ENCODE measurements at regions not wholly inside any gene's neighbourhood (a gene's known extent, or its start where the extent isn't known, plus 50 kb on each side); places are given as distances from the start of the nearest gene placed in this dataset.
"Not testable (repeated sequence)": the region's sequence is repeated elsewhere in the genome, so short reads cannot be mapped to it uniquely, and the experiment has no call there.

DNA sequence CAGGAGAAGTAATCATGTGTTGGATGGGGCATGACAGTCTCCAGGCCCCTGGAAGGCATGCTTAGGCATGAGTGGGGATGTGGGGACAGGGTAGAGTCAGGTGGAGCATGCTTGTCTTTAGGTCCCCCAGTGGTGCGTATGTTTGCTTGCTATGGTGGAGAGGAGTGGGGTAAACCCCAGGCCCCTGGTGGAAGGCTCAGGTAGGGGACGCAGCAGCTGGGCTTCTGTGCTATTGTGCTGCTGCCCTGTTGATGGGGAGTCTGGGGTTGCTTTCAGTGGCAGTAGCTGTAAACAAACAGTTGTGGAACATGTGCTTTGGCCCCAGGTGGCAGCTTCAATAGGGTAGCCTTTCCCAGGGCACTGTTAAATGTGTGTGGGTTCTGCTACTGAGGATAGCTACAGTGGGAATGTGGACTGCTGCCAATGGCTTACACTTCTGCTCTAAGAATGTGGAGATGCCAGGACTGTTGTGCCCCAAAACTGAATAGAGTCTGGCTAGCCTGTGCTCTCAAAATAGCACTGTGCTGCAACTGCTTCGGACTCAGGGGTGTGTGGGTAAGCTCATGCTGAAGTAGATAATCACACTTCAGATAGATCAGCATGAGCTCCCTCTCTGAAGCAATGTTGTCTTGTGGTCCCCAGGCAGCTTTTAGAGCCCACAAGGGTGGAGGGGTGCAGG, 1257.3 kb downstream of the DIAPH3 start:
- DNase-seq (ENCODE audit: low read depth) = no peak

DNA sequence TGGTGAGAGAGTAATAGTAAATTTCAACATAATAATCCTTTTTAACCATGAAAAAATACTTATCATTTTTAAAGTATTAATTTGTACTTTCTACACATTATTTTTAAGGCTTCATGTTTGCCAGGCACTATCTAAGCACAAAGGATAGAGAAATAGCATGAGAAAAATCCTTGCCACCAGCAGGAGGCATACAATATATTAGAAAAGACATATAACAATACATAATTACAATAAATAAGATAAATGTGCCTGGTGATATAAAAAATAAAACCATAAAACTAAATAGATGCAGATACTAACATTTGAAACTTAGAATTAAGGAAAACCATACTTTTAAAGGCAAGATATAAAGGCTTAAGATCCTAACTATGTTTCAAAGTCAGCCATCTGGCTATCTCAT, 1256.4 kb downstream of the DIAPH3 start:
- DNase-seq (ENCODE audit: low read depth) = no peak

DNA sequence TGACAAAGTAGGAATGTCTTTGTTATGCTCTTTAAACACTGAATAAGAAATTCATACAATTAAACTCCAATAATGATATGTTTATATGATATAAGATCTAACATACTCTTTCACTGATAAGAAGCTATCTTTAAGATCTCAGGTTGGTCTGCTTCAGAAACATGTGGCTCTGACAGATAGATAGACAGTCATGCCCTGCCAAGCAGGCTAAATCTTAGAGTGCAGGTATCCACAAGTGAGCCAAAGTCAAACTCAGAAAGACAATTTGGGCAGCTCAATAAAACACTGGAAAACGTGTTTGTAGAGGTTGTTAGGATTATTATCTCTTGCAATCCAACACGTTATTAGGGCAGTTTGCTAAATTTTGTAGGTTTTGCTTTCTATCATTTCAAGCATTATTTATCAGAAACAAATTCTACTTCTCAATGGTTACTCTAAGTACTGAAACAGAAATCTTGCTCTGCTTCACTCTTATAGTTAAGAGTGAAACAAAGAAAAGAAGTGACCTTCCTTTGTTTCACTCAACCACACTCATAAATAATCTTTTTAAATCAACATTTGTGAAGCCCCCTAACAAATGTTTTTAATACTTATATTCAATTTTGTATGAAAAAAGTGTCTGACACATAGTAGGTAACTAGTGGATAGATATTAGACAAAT, 1255.6 kb downstream of the DIAPH3 start:
- no peak for DNase-seq (ENCODE audit: low read depth)

DNA sequence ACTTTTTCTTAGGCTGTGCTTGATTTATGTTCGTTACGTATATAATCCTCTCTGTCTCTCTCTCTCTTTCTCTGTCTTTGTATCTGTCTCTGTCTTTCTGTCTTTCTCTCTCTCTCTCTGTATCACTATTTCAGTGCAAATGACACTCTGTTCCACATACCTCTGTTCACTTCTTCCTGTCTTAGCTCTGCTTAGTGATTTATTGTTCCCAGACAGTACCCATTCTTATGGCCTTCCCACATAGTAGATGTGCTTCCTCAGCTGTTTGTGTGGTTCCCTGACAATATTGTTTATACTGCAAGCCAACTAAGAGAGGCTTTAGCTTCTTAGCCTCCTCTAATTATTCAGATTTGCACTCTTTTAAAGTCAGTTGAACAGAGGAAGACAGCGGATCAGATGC, 1244.2 kb downstream of the DIAPH3 start:
- no peak for DNase-seq (ENCODE audit: low read depth)

DNA sequence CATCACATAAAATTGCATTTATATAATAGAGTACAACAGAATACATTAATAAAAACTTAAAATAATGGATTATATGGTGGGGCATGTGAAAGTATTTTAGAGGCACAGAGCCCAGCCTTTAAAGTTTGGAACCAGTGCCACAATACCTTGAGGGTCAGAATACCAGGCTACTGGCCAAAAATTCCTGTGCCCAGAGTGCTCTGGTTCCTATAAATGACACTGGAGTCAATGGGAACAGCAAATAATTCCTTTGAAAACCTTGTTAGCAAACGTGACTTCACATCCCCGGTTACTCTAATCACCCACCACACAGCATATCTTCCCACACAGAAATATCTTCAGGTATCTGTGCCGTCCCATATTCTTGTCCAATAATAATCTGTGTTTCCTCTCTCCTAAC, 1242.6 kb downstream of the DIAPH3 start:
- no peak for DNase-seq (ENCODE audit: low read depth)

DNA sequence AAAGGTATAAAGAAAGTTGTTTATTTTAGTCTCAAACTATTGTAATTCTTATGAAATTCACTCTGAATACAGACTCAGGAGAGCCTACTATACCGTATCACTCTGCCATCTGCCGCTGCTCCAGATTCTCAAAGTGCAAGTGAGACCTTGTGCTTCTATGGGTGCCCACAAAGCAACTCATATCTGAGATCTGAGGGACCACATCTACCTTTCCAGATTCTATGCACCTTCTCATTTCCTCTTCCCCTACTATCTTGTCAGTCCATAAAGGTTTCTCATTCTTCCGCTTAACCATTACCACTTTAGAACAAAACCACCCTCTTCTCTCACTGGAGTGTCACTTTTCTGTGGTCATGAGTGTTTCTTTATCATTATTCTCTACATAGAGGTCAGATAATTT, 1236.9 kb downstream of the DIAPH3 start:
- no peak for DNase-seq (ENCODE audit: low read depth)

DNA sequence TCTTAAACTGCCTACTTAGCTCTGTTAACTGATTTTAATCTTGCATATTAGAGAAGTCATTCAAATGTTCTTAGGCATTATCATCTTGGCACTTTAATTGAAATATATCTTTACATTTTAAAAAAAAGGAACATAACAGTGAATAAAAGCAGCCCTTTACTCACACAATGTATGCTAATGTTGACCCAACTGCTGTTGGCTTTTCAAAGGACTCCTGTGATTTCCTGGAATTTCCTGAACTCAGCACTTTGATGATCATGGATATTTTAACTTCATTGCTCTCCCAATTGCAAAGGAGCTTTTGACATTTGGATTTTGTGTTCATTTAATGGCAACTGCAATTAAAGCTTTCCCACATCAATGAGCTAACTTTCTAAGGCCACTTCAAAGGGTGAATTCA, 1230.3 kb downstream of the DIAPH3 start:
- no peak for DNase-seq (ENCODE audit: low read depth)

DNA sequence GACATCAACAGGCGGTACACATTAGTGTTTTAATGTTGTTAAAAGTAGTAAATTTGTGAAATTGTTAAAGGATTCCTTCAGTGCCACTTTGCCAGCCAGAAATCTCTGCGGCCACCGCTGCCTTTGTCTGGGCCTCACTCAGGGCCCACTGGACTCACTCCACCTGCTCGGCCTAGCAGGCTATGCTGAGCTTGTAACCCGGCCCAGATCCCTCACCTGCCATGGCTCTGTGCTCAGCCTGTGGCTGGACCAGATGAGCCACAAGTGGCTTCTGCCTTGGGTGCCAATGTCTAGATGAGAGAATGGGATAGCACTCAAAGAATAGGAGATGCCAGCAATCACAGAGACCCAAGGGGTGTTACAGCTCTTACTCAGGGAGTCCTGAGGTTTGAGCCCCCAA, 1228.0 kb downstream of the DIAPH3 start:
- no peak for DNase-seq (ENCODE audit: low read depth)

DNA sequence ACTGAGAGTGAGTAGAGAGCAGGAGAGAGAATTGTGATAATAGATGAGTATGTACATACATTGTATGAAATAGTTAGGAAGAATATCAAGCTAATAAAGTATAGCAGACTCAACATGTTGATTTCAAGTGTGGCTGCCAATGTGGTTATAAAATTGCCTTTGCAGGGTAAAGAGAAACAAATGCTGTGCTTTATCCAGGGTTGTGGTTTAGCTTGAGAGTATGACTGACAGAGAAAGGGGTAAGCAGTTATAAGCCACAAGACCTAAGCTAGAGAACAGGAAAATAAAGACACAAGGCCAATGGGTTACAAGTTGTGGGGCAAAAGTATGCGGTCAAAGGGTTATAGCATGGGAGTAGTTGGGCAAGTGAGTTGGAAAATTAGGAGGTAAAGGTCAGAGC, 1217.5 kb downstream of the DIAPH3 start:
- DNase-seq (ENCODE audit: low read depth) = no peak

DNA sequence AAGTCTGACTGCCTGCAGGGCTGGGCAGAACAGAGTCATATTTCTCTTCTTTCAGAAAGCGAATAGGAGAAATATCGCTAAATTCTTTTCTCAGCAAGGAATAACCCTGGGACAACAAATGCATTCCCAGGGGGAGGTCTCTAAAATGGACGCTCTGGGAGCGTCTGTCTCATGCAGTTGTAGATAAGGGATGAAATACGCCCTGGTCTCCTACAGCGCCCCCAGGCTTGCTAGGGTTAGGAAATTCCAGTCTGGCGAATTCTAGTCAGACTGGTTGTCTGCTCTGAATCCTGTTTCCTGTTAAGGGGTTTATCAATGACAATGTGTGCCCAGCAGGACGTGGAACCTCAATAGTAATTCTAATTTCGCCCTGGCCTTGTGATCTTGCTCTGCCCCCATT, 1214.1 kb downstream of the DIAPH3 start:
- no peak for DNase-seq (ENCODE audit: low read depth)

DNA sequence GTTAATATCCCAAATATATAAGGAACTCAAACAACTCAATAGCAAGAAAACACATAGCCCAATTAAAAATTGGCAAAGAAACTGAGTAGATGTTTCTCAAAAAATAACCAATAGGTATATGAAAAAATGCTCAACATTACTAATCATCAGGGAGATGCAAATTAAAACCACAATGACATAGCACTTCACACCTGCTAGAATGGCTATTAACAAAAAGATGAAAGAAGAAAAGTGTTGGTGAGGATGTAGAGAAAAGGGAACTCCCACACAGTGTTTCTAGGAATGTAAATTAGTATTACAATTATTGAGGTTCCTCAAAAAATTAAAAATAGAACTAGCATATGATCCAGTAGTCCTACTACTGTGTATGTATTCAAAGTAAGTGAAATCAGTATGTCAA, 1212.8 kb downstream of the DIAPH3 start:
- no peak for DNase-seq (ENCODE audit: low read depth)

DNA sequence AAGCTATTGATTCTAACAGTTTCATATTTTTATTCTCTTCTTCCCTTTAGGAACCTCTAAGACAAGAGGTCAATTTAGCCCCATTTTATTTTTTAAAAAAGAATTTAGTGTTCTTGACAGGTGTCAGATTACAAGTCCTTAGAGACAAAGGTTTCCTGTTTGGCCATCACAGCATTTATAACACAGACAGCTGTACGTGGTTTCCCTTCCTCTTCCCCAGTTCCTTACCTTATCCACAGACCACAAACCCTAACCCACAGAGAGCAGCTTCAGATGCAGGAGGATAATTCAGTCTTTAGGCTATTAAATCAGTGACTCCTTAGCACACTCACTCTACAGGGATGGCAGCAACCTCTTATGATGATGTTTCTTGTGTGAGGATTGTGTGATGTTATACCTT, 1210.1 kb downstream of the DIAPH3 start:
- no peak for DNase-seq (ENCODE audit: low read depth)

DNA sequence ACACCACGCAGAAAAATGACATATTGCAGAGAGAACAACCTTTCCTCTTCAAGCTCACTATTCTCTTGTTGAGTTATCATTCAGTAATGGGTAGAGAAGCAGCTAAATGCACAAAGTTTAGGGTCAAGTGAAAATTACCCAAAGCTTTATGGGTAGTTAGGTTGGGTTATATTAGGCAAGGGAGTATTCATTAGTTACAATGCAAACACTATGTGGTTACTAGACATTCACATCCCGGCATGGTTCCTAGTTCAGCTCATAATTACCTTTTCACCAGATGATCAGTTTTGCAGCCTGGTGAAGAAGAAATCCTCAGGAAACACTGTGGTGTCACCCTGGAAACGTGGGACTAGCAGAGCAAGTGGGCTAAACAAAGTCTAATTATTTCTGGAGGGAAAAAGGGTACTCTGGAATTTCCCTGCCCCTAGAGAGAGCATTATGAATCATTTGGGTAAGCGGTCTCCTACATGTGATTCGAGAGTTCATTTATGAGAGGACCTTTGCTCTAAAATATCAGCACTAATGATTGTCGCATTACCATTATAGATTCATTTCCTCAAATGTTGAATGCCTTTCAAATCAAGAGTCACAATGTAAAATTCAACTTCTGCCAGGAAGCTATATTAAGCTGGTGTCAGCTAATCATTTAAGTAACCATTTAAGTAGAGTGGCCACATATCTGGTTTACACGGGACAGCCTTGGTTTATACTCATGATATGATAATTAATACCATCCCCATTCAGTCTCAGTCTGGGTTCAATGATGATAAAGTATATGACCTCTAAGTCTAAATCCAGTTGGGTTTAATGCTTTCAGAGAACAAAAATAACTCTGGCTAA, 1208.0 kb downstream of the DIAPH3 start:
- no peak for DNase-seq (ENCODE audit: low read depth)

DNA sequence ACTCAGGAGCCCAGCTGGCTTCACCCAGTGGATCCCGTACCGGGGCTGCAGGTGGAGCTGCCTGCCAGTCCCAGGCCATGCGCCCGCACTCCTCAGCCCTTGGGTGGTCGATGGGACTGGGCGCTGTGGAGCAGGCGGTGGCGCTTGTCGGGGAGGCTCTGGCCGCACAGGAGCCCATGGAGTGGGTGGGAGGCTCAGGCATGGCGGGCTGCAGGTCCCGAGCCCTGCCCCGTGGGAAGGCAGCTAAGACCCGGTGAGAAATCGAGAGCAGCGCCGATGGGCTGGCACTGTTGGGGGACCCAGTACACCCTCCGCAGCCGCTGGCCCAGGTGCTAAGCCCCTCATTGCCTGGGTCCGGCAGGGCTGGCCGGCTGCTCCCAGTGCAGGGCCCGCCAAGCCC, 1205.6 kb downstream of the DIAPH3 start:
- DNase-seq (ENCODE audit: low read depth) = not testable (repeated sequence)

DNA sequence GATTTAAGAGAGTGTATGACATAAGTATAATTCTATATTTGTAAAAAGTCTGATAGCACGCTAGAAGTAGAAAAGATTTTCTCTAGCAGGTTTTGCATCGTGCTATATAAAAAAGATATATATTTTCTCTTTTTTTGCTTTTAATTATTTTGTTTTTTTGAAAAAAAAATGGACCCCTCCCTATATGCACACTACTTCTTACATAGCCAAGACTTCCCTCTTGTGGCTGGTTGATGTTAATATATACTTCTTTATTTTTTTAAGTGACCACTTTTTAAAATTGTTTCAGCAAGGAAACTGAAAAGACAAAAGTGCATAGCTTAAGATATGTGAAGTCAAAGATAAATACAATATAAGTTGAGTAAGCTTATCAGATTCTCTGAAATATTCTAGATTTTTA, 1202.8 kb downstream of the DIAPH3 start:
- no peak for DNase-seq (ENCODE audit: low read depth)

DNA sequence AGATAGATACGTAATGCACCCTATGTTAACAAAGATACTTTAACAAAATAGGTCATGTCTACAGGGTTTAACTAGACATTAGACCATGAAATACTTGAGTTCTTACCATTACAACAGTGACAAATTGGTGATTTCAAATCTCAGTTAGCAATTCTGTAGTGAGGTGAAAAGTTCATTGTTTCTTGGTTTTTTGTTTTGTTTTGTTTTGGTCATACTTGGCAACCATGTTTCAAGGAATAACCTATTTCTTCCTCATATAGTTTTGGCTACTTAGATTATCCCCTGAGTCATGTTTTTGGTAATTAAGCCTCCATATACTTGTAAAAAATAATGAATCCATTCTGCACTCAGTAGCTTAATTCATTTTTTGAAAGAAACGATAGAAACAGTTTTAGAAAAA, 1200.4 kb downstream of the DIAPH3 start:
- DNase-seq (ENCODE audit: low read depth) = no peak

DNA sequence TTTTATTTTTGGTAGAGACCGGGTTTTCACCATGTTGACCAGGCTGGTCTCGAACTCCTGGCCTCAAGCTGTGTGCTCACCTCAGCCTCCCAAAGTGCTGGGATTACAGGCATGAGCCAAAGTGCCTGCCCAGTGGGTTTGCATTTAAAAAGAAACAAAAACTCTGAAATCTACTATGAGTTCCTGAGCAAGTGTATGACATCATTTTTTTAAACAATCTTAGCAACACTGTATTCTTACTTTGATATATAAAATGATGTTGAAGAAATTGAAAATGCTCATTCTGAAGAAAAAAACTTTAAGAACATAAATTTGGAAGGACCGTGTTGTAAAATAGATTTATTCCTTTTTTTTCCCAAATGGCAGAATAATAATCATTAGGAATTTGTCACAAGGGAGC, 1199.7 kb downstream of the DIAPH3 start:
- no peak for DNase-seq (ENCODE audit: low read depth)

DNA sequence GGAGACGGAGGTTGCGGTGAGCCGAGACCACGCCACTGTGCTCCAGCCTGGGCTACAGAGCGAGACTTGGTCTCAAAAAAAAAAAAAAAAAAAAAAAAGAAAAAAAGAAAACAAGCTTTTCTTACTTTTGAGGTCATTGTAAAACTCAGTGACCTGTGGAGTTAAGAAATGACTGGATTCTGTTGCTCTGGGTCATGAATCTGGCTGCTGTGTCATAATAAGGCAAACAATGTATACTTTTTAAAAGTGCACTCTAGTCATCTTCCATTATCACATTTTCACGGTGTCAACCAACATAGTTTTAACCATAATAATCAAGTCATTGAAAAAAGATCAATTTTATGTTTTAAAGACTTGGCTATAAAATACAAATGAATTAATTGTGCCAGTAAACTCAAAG, 1186.6 kb downstream of the DIAPH3 start:
- no peak for DNase-seq (ENCODE audit: low read depth)

DNA sequence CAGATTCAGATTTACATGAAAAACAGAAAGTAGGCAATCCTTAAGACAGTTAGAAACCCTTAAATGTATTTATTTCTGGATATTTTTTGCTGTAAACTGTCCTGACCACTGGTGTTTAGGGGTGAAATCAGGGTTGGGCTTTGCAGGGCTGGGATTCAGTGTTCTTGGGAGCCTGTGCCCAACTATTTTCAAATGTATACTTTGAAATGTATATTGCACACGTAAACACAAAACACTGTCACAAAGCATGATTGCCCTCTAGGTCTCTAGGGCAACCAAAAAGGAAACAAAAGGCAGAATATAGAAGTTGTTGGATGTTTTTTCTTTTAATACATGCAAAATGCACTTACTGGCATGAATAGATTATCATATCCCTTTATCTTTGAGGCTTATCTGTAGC, 1185.4 kb downstream of the DIAPH3 start:
- no peak for DNase-seq (ENCODE audit: low read depth)

DNA sequence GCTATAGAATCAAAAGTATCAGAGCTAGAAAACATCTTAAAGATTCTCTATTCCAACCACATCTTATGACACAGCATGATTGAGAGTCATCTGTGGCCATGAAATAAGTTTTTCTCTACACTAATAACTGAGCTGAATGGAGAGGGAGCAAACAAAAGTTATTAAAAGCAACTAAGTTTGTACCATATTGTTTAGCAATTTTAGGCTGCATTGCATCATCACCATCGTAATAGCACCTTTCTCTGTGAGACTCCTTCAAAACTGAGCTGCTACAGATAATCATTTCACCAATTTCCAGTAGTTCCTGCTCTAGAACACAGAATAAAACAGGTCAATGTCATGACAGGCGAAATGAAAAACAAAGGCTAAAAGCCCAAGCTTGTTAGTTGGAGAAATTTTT, 1183.9 kb downstream of the DIAPH3 start:
- DNase-seq (ENCODE audit: low read depth) = no peak

DNA sequence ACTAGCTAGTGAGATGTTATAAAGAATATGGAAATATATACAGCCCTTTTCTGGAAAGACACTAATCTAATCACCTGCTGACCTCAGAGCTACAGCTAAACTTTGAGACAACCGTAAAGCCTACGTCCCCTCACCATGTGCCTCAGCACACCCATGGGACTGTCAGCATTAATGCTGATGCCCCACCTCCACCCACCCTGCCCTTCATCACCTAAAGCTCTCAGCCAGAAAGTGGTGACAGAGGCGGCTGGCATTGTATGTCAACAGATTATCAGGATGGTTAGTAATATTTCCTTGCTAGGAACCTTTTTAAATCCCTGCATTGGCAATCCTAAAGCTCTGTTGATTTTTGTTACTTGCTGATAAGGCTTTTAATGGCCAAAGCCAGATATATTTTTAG, 1177.9 kb downstream of the DIAPH3 start:
- DNase-seq (ENCODE audit: low read depth) = no peak

DNA sequence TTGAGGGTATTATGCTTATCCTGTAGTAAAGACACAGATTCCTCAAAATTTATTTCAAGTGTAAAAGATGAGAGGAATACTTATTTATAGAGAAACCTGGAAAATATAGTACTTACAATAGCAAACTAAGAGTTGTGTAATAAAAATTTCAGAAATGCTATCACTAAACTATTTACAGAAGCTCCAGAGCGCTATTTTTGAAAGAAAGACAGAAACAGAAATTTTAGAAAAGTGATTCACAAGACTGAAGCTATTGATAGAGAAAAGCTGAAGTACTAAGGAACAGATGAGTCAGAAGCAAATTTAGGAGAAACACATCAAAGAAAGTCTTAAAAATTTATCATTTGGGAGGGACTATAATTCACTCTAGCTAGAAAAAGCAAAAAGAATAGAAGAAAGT, 1174.2 kb downstream of the DIAPH3 start:
- no peak for DNase-seq (ENCODE audit: low read depth)

DNA sequence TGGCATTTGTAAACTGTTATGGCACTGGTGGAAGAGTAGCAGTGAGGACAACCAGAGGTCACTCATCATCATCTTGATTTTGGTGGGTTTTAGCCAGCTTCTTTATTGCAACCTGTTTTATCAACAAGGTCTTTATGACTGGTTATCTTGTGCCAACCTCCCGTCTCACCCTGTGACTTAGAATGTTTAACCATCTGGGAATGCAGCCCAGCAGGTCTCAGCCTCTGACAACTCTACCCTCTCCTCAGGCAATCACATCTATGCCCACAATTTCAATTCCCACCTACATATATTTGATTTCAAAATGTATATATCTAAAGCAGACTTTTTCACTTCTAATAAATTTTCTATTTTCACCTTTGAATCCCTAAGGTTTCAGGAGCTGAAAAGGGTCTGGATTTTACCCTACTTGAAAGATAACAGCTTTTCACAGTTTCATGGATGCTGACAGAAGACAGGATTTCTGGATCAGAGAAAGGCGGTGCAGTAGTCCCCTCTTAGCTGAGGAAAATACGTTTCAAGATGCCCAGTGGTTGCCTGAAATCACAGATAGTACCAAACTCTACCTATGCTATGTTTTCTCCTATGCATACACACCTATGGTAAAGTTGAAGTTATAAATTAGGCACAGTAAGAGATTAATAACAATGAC, 1171.8 kb downstream of the DIAPH3 start:
- no peak for DNase-seq (ENCODE audit: low read depth)

Data from activated T-helper 9 cell treated with anti-CD3 and anti-CD28 coated beads, Interleukin-2, amount 50 U/mL, for 16 hours (primary cell).